Right atrium auricular region (tissue), 2 donors: ENCODE measurements at regions not wholly inside any gene's neighbourhood (a gene's known extent, or its start where the extent isn't known, plus 50 kb on each side); places are given as distances from the start of the nearest gene placed in this dataset.
A peak's percentile ranks its signal among the peaks of the same experiment; 100 is the strongest.

Experiments used
- DNase-seq: peaks from one replicate; pipeline ENCODE4 v3.0.0-alpha.2; 2019; ENCODE audit warnings: low spot score
- H3K27ac ChIP-seq, 2 donors: fragments of 200-600 bp; sonication (generic); 1 replicate in 1 of 2; 2 replicates in 1 of 2; pipeline ENCODE4 v1.5.1; 2016 to 2019
- H3K27me3 ChIP-seq, 2 donors: fragments of 200-600 bp; sonication (generic); one replicate each; pipeline versions ENCODE4 v1.5.1 to v1.6.0; 2017 to 2019
- H3K36me3 ChIP-seq: fragments of 200-600 bp; sonication (generic); one replicate; pipeline ENCODE4 v1.5.1; 2016
- H3K4me1 ChIP-seq, 2 donors: fragments of 200-600 bp; sonication (generic); one replicate each; pipeline versions ENCODE4 v1.5.1 to v1.6.0; 2017 to 2019
- H3K4me3 ChIP-seq, 2 donors: fragments of 200-600 bp; sonication (generic); 1 replicate in 1 of 2; 2 replicates in 1 of 2; pipeline ENCODE4 v1.5.1; 2017 to 2019; ENCODE audit warnings: mild to moderate bottlenecking in 1 of 2, moderate library complexity in 1 of 2
- H3K9me3 ChIP-seq, 2 donors: fragments of 200-600 bp; sonication (generic); one replicate each; pipeline ENCODE4 v1.5.1; 2019
- TF ChIP-seq, protein P1 (sequence below), 2 donors: fragments of 200-600 bp; sonication (generic); IDR thresholded peaks; one replicate each; pipeline ENCODE4 v1.5.1; 2019; ENCODE audit warnings: antibody characterized with exemption in 2 of 2

DNA sequence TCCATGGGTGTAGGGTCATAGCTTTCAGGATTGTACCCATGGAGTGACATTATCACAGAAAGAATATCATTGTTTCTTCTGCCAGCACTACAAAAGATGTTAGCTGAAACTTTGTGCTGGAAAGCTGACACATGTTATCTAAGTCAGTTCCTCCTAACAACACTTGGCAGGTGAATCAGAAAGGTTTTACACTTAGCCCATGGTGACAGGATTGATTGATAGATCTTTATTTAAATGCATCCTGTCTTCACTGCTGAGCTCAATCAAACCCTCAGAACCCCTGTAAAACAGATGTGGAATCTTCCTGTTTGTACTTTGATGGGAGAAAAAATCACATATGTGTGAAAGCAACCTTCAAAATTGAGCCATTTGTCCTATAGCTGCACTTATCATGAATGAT lies 811.5 kb upstream of the ANO3 start:
- Histone ChIP-seq H3K36me3 (no peaks in the 10 kb centered on the region), H3K9me3 (no peaks in the 10 kb centered on the region), H3K4me3 (no peak overlapping the region), H3K27me3 (no peaks in the 10 kb centered on the region), H3K4me1 (no peaks in the 10 kb centered on the region), H3K27ac (no peak overlapping the region)
- no peak for DNase-seq
- TF ChIP-seq, protein P1, sequence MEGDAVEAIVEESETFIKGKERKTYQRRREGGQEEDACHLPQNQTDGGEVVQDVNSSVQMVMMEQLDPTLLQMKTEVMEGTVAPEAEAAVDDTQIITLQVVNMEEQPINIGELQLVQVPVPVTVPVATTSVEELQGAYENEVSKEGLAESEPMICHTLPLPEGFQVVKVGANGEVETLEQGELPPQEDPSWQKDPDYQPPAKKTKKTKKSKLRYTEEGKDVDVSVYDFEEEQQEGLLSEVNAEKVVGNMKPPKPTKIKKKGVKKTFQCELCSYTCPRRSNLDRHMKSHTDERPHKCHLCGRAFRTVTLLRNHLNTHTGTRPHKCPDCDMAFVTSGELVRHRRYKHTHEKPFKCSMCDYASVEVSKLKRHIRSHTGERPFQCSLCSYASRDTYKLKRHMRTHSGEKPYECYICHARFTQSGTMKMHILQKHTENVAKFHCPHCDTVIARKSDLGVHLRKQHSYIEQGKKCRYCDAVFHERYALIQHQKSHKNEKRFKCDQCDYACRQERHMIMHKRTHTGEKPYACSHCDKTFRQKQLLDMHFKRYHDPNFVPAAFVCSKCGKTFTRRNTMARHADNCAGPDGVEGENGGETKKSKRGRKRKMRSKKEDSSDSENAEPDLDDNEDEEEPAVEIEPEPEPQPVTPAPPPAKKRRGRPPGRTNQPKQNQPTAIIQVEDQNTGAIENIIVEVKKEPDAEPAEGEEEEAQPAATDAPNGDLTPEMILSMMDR (IDR thresholded peaks at IDR 0.05): no peak

DNA sequence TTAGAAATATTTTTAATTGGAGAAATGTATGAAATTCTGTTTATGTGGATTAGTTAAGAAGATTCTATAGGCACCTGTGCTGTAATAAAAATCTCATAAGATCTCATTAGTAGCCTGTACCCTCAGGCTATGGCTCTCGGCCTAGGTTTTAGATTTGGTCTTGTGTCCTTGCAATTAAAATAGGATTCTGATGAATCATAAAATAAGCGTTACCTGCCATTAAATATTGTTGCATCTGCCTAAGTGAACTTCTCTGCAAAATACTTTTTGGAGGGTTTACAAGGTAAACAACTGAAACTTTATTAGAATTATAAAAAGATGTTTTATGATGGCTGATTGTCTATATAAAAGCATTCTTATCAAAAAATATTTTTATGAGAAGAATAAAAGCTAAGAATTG lies 804.1 kb upstream of the ANO3 start:
- Histone ChIP-seq H3K4me3 (no peak overlapping the region), H3K27ac (no peak overlapping the region), H3K36me3 (no peaks in the 10 kb centered on the region), H3K27me3 (no peaks in the 10 kb centered on the region), H3K9me3 (no peaks in the 10 kb centered on the region), H3K4me1 (no peaks in the 10 kb centered on the region)
- DNase-seq: no peak
- TF ChIP-seq, protein P1 (IDR thresholded peaks at IDR 0.05): no peak

DNA sequence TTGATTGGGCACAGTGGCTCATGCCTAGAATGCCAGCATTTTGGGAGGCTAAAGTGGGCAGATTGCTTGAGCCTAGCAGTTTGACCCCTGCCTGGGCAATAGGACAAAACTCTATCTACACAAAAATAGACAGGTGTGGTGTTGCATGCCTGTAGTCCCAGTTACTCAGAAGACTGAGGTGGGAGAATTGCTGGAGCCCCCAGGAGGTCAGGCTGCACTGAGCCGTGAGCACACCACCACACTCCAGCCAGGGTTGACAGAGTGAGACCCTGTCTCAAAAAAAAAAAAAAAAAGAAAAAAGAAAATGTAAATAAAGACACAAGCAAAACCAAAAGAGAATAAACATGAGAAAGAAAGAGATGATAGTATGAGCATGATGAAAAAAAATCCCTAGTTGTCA lies 802.4 kb upstream of the ANO3 start:
- TF ChIP-seq, protein P1 (IDR thresholded peaks at IDR 0.05): no peak
- H3K27ac ChIP-seq: no peak overlapping the region
- no peak for DNase-seq
- no peaks in the 10 kb centered on the region for H3K9me3 ChIP-seq
- H3K27me3 ChIP-seq: no peaks in the 10 kb centered on the region
- no peak overlapping the region for H3K4me3 ChIP-seq
- H3K4me1 ChIP-seq: no peaks in the 10 kb centered on the region
- no peaks in the 10 kb centered on the region for H3K36me3 ChIP-seq

DNA sequence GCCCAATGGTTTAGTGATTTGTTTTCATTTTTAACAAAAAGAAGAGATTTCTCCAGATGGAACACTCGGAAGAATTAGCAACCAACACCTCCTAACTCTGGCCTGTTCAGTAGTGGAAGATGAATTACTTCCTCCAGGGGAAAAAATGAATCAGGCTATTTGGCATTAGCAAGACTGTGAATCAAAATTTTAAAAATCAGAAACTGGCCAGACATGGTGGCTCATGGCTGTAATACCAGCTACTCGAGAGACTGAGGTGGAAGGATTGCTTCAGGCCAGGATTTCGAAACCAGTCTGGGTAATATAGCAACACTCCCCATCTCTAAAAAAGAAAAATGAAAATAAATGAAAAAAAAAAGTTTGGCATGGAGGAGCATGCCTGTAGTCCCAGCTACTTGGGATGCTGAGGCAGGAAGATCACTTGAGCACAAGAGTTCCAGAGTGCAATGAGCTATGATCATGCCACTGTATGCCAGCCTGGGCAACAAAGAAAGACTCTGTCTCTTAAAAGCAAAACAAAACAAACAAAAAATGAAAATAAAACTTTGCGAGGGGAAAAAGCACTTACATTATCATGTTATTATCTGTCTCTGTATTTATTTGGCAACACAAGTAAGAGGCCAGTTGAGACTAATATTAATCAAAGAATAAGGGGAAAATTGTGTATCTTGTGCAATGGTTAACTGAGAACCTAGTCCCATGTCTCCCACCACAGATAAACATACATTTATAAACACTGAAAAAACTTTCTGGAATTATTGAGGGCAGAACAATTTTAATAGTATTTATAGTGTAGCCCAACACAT lies 796.3 kb upstream of the ANO3 start:
- Histone ChIP-seq H3K27ac (peak overlapping the region in 1 of 2 donors; percentile 7), H3K36me3 (no peaks in the 10 kb centered on the region), H3K4me3 (no peak overlapping the region), H3K4me1 (no peaks in the 10 kb centered on the region), H3K9me3 (no peaks in the 10 kb centered on the region), H3K27me3 (no peaks in the 10 kb centered on the region)
- peak; percentile 61 for DNase-seq
- TF ChIP-seq, protein P1 (IDR thresholded peaks at IDR 0.05): no peak

DNA sequence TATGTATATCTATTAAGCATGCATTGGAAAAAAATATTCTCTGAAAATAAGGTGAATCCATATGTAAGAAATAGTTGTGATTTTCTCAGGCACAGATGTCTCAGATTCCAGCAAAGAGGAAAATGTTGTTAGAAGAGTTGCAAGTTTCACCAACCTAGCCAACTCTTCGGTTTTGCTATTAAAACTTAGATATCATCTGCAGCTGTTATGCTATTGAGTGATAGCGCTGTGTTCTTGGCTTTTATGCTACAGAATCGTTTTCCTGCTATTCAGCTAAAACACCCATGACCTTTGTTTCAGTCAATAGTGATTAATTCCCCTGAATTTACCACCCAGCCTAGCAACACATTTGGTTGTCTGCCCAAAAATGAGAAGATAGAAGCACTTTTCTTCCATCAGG lies 795.6 kb upstream of the ANO3 start:
- H3K36me3 ChIP-seq: no peaks in the 10 kb centered on the region
- H3K4me3 ChIP-seq: no peak overlapping the region
- DNase-seq: no peak
- no peaks in the 10 kb centered on the region for H3K9me3 ChIP-seq
- no peaks in the 10 kb centered on the region for H3K27me3 ChIP-seq
- TF ChIP-seq, protein P1 (IDR thresholded peaks at IDR 0.05): no peak
- H3K27ac ChIP-seq: no peak overlapping the region
- no peaks in the 10 kb centered on the region for H3K4me1 ChIP-seq

DNA sequence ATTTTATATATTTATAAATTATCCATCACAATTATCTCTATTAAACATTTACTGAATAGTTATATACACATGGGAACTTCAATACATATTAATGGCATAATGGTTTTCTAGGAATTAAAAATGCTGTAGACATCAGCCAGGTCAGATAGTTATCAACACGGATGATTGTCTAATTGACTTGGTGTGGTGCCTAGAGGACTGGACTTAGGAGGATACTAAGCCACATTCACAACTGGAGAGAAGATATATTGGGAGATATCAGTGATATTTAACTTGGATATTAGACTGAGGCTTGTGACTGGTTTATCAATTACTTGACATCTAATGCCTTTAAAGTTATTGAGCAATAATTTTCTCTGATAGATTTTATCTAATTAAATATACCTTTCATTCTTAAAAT lies 794.5 kb upstream of the ANO3 start:
- no peaks in the 10 kb centered on the region for H3K36me3 ChIP-seq
- TF ChIP-seq, protein P1 (IDR thresholded peaks at IDR 0.05): no peak
- no peak for DNase-seq
- no peaks in the 10 kb centered on the region for H3K4me1 ChIP-seq
- H3K4me3 ChIP-seq: no peak overlapping the region
- no peak overlapping the region for H3K27ac ChIP-seq
- no peaks in the 10 kb centered on the region for H3K27me3 ChIP-seq
- H3K9me3 ChIP-seq: no peaks in the 10 kb centered on the region
